ENCODE measurements at regions not wholly inside any gene's neighbourhood (a gene's known extent, or its start where the extent isn't known, plus 50 kb on each side); places are given as distances from the start of the nearest gene placed in this dataset.

DNA sequence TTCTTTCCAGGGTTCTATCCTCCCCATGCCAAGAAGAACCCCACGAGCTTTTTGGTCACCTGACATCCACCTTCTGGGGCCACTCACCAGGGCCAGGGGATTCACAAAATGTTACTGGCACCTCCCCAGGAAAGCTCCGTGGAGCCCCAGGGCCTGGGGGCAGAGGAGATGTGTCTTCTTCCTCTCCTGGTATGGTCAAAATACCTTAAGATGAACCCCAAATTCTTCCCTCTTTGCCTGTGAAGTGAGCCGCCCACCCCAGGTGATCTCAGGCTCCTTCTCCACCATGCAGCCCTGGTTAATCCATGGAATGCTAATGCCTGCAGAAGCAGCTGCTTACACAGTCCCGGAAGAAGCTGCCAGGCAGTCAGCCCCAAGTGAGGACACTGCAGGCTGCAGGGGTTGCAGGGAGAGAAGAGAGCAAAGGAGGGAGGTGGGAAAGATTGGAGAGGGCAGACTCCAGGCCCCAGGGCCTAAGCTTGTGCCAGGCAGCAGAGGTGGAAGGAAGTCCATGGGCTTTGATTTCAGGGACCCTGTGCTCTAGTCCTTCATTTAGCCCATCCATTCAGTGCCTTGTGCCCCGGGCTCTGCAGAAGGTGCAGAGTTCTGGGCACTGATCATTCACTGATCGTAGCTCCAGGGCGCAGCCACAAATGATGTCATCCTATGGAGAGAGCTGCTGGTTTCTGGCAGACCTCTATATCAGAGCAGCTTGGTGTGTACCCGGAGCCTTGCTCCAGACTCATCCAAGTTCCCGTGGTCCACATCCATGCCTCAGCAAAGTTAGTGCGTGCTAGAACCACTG lies 127.9 kb upstream of the NECTIN1 start:
- DNase-seq (ENCODE audit: low spot score), result no peak

DNA sequence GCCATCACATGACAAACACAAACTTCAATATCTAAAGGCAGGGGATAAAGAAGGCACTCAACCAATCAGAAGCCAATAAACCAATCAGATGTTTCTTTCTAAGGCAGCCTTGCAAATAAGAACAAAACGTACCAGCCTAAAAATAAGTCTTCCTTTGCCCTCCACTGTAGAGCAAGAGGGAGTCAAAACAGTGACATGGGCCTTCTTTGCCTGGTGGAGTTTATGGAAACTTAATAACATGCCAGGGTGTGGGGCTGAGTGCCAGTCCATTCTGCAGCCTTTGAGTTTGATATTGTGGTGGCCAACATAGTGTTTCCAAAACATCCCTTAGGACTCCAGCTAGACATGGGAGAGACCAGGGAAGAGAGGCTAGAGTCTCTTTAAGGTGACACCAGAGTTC lies 126.1 kb upstream of the NECTIN1 start:
- no peak for DNase-seq (ENCODE audit: low spot score)

DNA sequence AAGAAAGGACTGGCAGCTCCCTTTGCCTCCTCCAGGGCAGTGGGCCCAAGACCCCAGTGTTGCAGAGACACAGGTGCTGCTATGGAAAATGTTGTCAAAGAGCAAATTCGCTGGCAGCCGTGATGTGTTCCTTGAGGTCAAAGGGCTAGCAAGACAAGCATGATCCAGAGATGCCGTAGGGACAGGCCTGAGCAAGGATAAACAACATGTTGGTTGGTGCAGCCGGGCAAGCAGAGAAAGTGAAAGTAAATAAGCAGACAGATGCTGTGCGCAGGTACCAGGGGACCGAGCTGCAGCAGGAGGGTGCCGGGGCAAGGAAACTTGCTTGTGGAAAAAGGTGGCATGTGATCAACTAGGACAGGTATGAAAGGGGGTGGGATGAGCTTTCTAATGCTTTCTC lies 125.5 kb upstream of the NECTIN1 start:
- no peak for DNase-seq (ENCODE audit: low spot score)

DNA sequence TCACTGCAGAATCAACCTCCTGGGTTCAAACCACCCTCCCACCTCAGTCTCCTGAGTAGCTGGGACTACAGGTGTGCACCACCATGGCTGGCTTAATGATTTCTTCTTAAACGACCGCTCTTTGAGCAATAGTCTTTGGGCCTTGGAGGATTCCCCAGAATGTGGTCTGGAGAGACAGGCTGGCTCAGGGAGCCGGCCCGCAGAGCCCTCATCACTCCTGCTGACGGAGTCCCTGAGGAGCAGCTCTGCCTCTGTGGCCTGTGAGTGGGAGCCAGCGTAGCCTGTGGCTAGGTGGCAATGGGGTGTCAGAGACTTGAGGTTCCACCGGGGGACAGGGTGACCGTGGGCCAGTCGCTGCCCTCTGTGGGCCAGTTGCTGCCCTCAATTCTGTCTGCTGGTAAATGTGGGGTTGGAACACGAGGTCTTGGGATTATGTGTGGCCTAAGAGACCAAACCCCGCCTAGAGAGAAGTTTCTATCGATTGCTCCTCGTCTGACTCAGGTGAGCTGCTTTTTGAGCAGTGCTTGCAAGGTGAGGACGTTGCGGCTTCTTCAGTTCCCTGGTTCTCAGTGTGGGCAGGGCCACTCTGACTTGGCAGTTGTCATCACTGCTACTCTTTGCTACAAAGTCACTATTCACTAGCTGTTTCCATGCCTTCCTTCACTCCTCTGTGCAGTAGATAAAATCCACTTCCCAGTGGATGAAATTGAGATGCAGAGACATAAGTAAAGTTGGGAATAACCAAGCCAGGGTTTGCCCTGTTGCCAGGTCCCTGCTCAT lies 124.8 kb upstream of the NECTIN1 start:
- DNase-seq (ENCODE audit: low spot score), result no peak

DNA sequence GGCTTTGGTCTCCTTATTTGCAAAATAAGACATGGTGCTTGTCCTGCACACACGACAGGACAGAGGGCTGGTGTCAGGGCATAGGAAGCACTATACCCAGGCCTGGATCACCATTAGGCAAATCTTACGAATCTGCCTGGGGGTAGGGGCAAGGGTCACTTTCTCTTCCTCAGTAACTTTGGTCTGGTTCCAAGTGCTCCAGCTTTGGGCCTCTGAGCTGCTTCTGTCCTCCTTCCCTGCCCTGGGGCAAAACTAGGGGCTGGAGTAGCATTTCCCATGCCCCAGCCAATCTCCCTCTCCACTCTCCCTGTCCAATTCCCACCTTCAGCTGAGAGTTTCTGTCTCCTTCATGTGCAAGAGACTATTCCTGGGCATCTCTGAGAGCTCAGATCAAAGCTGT lies 123.7 kb upstream of the NECTIN1 start:
- DNase-seq (ENCODE audit: low spot score), result no peak

DNA sequence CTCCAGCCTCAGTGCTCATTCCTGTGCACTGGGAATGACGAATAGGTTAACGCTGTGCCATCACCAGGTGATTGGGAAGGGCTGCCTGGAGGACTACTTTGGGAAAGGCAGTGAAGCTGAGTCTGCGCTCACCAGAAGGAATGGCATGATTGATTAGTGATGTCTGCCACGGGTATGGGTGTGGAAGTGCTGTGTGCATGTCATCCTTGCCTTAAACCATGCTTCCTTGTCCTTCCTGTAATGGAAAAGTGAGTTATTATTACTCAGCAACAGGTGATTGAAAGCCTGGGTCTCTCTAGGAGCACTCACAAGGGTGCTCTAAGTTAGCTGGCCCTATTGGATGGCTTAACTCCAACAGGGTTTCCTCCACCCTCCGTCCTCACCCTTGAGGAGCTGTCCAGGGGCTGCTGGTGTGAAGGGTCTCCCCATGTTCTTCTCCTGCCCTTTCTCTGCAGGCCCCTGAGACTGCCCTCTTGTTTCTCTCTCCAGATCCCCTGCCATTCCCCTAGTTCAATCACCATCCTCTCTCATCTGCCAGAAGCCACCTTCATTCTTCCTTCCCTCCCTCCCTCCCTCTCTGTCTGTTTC lies 121.9 kb upstream of the NECTIN1 start:
- no peak for DNase-seq (ENCODE audit: low spot score)

DNA sequence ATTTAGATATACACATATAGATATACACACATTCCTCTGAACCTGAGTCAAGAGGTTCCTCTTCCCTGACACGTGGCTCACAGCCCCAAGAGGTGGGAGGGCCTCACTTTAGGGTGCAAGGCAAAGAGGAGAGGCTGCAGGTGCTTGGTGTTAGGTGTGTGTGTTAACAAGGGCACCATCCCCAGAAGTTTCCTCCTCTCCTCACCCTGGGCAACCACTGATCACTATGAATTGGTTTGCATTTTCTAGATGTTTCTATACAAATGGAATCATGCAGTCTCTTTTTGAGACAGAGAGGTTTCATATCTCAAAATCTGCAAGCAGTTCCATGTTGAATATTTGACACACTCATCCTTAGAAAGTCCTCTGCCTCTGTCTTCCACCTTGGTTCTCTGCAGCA lies 120.9 kb upstream of the NECTIN1 start:
- DNase-seq (ENCODE audit: low spot score), result no peak

DNA sequence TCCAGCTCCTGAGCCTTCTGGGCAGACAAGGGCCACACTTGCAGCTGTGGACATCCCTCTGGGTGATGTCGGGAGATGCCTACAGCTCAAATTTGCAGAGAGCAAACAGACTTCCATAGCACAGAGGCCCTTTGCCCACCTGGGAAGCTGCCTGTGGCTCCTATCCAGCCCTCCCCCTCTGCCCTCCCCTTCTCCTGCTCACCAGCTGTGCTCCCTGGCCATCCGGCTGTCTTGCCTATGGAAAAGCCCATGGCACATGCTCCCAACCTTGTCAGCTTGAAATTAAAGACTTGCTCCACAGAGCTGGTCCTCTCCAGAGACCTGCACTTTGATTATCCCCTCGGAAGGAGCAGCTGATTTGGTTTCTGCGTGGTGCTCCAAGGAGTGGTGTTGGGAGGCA lies 118.9 kb upstream of the NECTIN1 start:
- DNase-seq (ENCODE audit: low spot score), result no peak

DNA sequence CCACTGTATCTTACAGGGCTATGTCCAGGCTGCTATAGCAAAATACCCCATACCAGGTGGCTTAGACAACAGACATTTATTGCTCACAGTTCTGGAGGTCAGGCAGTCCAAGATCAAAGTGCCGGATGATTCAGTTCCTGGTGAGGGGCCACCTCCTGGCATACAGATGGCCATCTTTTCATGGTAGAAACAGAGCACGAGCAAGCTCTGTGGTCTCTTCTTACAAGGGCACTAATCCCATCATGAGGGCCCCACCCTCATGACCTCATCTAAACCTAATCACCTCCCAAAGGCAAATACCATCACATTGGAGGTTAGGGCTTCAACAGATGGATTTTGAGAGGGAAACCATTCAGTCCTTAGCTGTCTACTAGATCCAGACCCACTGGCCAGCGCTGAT lies 117.4 kb upstream of the NECTIN1 start:
- no peak for DNase-seq (ENCODE audit: low spot score)

DNA sequence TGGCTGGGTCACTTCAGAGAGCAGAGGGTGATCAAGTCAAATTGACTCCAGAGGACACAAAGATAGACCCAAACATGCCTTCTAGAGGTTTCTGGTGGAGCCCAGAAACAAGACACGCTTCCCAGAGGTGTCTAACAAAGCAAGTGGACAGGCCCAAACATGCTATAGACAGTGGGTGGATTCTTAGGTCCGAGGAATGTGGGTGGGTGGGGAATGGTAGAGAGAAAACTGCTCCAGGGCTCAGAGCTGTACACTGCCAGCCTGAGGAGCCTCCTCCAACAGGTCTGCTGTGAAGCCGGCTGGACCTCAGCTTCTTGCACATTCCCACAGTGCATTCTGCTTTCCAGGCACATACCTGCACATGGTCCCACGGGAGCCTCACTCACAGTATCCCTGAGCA lies 116.8 kb upstream of the NECTIN1 start:
- no peak for DNase-seq (ENCODE audit: low spot score)

DNA sequence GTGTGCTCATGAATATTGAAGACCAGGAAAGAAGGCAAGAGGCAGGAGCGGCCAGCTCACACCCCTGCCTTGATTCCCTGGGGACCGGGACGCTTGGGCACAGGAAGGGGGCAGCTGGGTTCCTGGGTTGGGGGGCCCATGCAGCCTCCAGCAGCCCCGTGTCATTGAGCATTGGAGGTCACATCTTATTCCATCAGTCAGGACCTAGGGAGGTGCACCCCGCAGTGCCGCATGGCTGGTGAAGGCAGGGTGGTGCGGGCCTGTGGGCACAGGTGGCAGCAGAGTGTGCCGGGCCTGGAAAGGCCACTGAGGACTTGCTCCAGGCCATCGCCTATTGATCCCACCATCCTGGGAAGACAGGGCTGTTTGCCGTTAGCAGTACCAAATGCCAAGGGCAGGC lies 116.3 kb upstream of the NECTIN1 start:
- no peak for DNase-seq (ENCODE audit: low spot score)

DNA sequence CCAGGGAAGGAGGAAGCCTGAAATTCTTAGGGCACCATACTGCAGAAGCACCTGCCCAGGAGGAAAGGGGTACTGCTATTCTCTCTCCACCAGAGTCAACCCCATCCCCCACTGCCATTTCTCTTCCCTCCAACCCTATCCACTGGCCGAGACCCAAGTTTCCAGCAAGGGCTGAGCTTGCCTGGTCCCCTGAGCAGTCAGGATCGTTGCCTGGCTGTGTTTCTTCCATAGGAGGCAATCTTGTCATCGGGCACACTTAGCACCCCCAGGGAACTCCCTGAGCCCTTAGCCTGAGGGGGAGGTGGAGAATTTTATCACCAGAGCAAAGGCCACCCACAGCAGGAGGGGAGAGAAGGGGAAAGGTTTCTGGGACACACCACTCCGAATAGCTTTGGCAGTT lies 115.8 kb upstream of the NECTIN1 start:
- no peak for DNase-seq (ENCODE audit: low spot score)

DNA sequence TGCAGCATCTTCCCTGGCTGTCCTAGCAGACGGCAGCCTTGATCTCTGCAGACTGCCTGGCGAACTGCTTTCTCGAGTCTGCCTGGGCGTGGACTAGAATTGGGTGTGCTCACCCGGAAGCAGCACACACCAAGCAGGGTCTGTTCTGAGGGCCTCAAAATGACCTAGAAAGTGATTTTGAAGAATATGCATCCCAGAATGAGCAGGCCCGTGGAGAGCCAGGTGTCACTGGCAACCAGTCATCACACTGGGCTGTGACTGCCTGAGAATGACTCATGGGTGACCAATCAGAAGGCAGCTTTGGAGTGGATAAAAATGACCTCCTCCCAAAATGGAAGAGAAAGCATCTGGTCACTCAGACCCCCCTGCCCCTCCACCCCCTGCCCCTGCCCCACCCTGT lies 114.9 kb upstream of the NECTIN1 start:
- DNase-seq (ENCODE audit: low spot score), result no peak

DNA sequence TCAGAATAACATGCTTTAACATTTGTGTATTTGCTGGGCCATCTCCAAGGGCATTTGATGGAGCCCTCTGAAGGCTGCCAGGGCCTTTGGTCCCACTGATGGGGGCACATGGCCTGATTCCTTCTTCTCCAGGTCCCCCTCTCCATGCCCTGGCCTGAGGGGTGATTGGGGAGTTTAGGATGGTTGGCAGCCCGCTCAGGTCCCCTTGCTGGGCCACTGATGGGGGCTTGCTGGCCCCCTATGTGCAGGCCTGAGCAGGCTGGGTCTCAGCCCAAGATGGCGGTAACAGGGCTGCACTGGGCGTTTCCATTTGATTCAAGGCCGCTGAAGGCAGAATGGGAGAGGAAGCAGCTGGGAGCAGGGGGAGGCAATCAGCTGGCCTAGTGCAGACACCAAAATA lies 113.7 kb upstream of the NECTIN1 start:
- no peak for DNase-seq (ENCODE audit: low spot score)

DNA sequence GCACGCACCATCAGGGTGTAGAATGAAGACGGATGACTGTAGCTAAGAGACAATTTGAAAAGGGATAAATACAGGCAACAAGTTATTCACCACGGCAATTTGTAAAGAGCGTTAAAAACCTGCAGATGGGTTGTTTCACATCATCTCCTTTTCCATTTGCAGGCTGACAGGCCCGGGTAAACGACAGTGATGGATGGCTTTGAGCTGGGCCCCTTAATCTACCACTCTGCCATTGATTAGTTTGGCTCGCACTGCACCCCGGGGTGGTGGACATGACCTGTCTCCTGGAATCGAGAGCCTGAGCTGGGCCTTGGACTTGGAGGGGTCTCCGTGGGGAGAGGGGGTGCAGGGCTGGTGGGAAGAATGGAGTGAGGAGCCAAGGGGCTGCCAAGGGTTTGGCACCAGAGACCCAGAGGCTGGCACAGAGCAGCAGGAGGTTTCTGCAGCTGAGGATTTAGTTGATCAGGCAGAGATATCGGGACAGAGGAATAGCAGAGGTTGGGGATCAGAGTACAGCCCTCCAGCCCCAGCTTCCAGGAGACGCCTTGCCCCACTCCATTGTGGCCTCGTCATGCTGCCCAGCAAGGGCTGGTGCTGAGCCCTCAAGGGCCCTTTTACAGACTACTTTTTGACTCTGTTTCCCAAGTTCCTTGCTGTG lies 110.6 kb upstream of the NECTIN1 start:
- no peak for DNase-seq (ENCODE audit: low spot score)

DNA sequence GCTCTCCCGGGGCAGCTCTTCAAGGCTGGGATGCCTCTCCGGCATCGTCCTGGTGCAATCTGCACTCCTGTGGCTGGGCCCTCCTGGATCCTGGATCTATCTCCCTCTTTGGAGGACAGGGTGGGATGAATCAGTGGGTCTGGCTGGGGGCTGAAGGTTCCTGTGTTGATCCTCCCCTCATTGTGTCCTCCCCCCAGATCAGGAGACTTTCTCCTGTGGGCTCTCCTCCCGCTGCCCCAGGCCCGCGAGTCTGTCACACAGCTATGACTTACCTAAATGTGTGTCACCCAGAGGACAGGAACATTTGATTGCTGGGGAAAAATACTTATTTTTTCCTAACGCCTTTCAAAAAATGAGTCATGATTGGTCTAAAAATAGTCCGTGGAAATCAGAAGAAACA lies 106.8 kb upstream of the NECTIN1 start:
- no peak for DNase-seq (ENCODE audit: low spot score)

DNA sequence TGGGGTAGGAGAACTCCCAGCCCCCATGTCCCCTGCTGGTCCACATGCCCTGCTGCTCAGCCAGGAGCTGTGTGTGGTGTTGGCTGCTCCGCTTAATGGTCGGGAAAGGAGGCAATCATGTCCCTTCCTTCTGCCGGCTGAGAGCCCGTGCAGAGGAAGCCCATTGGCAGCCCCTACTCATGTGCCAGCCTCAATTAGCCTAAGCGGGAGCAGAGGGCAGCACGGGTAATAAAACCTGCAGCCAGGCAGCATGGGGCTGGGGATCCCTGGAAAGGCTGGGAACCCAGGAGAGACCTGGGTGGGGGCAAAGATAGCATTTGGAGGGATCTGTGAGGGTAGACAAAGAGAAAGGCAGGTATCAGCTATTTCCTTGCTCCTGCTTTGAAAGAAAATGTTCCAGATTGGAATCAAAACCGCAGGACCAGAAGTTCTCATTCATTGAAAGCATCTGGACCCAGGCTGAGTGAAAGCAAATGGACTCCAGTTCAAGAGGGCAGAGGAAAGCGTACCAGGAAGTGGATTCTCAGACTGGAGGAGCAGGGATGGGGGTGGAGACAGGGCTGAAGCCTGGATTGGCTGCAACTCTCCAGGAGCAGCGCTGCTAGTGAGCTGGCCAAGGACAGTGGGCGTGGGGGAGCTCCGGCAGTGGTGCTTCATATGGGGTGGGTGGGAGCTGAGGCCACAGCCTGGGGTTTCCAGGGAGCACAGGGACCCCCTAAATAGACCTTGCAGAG lies 103.4 kb upstream of the NECTIN1 start:
- DNase-seq (ENCODE audit: low spot score), result peak; percentile 44

DNA sequence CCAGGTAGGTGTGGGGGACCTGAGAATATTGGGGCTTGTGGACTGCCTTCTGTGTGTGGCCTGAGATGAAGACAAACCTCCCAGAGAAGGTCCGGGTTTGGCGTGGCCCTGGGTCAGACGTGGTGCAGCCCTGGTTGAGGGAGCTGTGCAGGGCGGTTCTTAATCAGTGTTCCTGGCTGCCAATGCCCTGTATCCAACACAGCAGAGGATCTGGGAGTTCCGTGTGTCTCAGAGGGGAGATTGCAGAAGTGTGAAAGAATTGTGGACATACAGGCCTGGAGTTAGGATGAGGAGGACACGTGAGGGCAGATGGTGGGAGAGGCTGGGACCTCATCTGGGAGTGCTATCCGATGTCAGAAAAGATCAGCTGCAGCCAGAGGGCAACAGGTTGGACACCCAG lies 102.0 kb upstream of the NECTIN1 start:
- no peak for DNase-seq (ENCODE audit: low spot score)

DNA sequence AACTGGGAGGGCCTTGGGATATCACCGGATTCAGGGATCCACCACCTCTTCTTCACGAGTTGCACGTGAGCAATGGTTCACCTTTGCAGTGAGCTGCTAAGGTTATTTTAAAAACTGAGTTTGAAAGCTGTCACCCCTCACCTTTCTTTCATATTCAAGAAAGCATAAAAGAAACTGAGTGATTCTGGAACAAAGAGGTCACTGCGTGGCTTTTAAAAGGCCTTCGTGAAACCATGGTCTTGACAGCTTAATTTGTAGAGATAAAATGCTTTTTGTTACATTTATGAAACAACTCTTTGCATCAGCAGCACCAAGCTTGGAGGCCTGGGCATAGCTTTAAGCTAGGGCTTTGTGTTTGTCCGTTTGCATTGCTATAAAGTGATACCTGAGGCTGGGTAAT lies 101.4 kb upstream of the NECTIN1 start:
- no peak for DNase-seq (ENCODE audit: low spot score)

DNA sequence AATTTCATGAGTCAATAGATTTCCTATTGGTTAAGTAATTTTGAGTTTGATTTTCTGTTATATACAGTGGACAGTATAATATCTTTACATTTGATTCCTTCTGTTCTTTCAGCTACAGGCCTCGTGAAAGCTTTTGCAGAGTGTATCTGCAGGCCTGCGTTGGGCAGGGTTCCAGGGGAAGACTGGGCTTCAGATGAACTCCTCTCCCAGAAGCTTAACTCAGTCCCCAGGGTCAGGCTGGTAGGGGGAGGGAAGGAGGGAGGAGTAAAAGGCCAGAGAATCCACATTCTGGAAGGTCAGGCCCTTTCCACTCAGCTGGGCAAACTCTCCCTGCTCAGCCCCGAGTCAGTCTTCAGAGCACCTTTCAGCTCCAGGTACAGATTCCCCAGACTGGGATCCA lies 100.4 kb upstream of the NECTIN1 start:
- no peak for DNase-seq (ENCODE audit: low spot score)

DNA sequence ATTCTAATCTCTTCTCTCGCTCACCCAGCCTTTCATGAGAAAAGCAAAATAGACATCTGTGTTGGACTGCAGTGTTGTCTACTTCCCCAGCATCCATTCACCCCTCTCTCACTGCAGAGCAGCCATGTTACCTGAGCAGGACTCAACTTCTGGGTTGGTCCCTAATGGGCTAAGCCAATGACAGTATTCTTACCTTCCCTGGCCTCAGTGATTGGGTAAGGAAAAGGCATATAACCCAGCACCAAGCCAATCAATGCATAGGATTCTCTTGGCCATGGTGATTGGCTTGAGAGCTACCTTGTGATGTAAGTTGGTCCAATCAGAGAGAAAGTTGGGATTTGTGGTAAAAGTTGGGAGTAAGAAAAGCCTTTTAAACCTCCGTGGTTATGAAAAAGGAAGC lies 99.8 kb upstream of the NECTIN1 start:
- DNase-seq (ENCODE audit: low spot score), result no peak

DNA sequence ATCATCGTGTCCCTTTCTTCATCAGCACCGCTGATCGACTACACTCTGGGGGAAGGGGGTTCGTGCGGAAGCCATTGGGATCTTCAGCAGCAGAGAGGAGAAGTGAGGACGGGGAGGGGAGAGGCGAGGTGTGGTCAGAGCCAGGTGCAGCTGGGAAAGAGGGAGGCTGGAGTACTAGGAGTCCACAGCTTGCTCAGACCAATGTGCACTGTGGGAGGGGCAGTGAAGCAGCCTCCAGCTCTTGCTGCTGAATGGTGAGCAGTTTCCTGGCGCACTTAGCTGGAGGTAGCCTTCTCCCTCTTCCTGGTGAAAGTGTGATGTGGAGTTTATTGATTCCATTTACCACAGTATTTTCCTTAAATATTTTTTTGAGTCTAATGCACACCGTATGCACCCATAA lies 99.0 kb upstream of the NECTIN1 start:
- DNase-seq (ENCODE audit: low spot score), result no peak

All from HT-29 (cell line).